BJ (cell line): ENCODE measurements at regions not wholly inside any gene's neighbourhood (a gene's known extent, or its start where the extent isn't known, plus 50 kb on each side); places are given as distances from the start of the nearest gene placed in this dataset.

ENCODE experiments used
- CTCF ChIA-PET: fragments of 350-600 bp; formaldehyde crosslinking; extraction: SDS; loops from one replicate; lab custom pipeline; 2021; ENCODE audit warnings: antibody characterized with exemption, inconsistent platforms; lab: Yijun Ruan, JAX
- POLR2A ChIA-PET: fragments of 300-600 bp; sonication (Branson Sonifier 250); formaldehyde crosslinking; extraction: SDS; loops from one replicate; lab custom pipeline; 2021; ENCODE audit warnings: antibody characterized with exemption; lab: Charles Lee
- DNase-seq: peaks from one replicate; pipeline ENCODE4 v3.0.0-alpha.2; 2011; ENCODE audit warnings: low read depth
- H3K27me3 ChIP-seq: 2 replicates; pipeline ENCODE4 v1.6.0; 2011; ENCODE audit warnings: low read length; ENCODE audit not compliant: control insufficient read depth, insufficient read depth
- H3K36me3 ChIP-seq: 2 replicates; pipeline ENCODE4 v1.5.1; 2011; ENCODE audit warnings: low read length; ENCODE audit not compliant: control insufficient read depth, insufficient read depth
- H3K4me3 ChIP-seq: 2 replicates; pipeline ENCODE4 v1.5.1; 2011; ENCODE audit warnings: low read depth, mild to moderate bottlenecking, control low read depth, low read length
- TF ChIP-seq, protein P1 (sequence below): IDR thresholded peaks from 2 replicates; pipeline ENCODE4 v1.5.1; 2011; ENCODE audit warnings: low read depth, mild to moderate bottlenecking, control low read depth, inconsistent platforms, low read length, moderate library complexity; ENCODE audit not compliant: insufficient read depth

DNA sequence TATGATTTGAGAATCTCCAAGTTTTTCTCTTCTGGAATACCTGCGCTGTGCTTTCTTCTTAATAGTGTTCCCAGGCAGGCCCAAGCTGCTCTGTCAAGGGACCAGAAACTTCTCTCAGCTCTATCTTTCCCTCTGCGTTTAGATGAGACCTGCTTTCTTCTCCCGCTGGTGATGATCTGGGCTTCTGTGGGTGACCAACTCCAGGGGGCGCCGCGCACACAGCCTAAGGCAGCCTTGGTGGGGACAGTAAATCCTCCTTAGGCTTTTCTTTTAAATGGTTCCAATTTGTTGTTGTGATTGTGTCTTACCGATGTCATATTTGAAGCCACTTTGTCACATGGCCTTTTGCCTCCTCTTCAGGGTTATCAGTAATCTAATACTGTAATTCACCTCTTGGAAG is 439.4 kb upstream of the KLF12 start:
- H3K36me3 ChIP-seq: no peaks in the 10 kb centered on the region
- POLR2A ChIA-PET: no interaction called here
- no peak overlapping the region for H3K4me3 ChIP-seq
- peaks cover 6% of the 10 kb centered on the region for H3K27me3 ChIP-seq
- CTCF ChIA-PET: no interaction called here
- no peak for DNase-seq
- TF ChIP-seq, protein P1, sequence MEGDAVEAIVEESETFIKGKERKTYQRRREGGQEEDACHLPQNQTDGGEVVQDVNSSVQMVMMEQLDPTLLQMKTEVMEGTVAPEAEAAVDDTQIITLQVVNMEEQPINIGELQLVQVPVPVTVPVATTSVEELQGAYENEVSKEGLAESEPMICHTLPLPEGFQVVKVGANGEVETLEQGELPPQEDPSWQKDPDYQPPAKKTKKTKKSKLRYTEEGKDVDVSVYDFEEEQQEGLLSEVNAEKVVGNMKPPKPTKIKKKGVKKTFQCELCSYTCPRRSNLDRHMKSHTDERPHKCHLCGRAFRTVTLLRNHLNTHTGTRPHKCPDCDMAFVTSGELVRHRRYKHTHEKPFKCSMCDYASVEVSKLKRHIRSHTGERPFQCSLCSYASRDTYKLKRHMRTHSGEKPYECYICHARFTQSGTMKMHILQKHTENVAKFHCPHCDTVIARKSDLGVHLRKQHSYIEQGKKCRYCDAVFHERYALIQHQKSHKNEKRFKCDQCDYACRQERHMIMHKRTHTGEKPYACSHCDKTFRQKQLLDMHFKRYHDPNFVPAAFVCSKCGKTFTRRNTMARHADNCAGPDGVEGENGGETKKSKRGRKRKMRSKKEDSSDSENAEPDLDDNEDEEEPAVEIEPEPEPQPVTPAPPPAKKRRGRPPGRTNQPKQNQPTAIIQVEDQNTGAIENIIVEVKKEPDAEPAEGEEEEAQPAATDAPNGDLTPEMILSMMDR: peak; percentile 31; the same call in 1 of the 2 replicates

DNA sequence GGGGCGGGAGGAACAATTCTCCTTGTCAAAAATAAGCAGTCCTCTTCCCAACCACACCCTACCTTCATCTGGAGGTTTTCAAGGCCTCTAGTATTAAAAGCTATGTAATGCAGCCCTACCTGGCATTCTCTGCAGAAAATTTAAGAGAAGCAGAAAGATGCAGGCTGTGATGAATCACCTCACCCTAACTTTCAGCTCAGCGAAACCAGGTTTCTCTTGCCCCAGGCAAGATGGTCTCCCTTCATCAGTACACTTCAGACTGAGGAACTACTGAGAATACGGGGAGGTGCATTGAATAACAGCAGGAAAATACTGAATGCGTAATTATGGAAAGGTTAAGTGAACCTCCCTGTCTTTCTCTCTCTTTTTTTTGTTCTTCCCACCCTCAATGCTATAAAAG is 437.6 kb upstream of the KLF12 start:
- peaks cover 6% of the 10 kb centered on the region for H3K27me3 ChIP-seq
- DNase-seq: no peak
- H3K36me3 ChIP-seq: no peaks in the 10 kb centered on the region
- ChIA-PET CTCF (no interaction called here), POLR2A (no interaction called here)
- H3K4me3 ChIP-seq: no peak overlapping the region
- TF ChIP-seq, protein P1: no peak

DNA sequence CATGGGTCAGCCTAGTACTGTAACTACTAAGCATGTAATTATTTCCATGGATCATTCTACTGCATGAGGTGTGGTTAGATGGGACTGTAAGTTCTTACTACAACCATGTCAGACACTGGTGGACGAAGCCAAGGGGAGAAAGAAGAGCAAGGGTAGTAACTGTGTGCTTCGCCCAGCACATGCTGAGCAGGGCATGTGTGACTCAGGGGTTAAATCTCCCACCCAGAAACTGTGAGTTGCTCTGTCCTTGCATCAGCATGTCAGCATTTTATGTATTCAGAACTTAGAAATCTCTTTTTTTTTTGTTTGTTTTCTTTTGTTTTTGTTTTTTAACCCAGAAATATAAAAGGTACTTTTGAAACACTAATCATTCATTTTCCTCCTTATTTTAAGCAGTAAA is 436.6 kb upstream of the KLF12 start:
- TF ChIP-seq, protein P1: no peak
- H3K4me3 ChIP-seq: no peak overlapping the region
- no peaks in the 10 kb centered on the region for H3K36me3 ChIP-seq
- POLR2A ChIA-PET: no interaction called here
- CTCF ChIA-PET: no interaction called here
- no peak for DNase-seq
- H3K27me3 ChIP-seq: peaks cover 2% of the 10 kb centered on the region

DNA sequence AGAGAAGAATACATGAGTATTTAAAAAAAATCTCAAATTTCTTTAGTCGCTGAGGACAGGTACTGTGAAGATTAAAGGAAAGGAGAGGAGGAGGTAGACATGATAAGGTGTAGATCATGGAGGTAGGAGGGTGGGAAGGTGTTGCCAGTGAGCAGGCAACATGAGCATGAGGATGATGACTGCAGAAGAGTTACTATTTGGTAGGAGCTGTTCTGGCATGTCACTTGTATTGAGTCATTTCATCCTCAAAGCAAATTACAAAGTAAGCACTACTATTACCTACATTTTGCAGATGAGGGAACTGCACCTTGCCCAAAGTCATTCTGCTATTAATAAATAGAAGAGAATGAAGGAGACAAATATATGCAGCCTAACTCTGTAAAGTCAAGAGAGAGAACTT is 435.8 kb upstream of the KLF12 start:
- Histone ChIP-seq H3K4me3 (no peak overlapping the region), H3K36me3 (no peaks in the 10 kb centered on the region), H3K27me3 (no peaks in the 10 kb centered on the region; the same call in 1 of the 2 replicates)
- TF ChIP-seq, protein P1: no peak
- ChIA-PET CTCF (no interaction called here), POLR2A (no interaction called here)
- no peak for DNase-seq

DNA sequence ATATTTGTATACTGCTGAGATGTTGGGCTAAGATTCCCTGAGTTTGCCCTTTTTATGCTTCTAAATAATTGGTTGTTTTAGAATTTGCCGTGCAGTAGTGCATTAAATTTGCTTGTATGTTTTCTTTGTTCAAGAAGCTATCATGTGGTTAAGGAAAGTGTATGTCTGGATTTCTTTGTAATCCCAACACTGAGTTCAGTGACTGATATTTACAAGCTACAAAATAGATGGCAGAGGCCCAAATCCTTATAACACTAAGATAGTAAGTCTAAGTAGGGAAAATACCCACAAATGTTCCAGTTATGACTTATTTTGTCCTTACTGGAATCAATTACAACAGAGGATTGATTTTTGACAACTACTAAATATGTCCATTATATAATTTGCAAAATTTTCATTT is 435.0 kb upstream of the KLF12 start:
- ChIA-PET CTCF (interaction anchor here (1.2 kb wide), 1 partner anchor 650 kb away, joined by 3 read pairs; no protein-coding TSS in a partner anchor), POLR2A (no interaction called here)
- Histone ChIP-seq H3K27me3 (no peaks in the 10 kb centered on the region; the same call in 1 of the 2 replicates), H3K36me3 (no peaks in the 10 kb centered on the region), H3K4me3 (no peak overlapping the region)
- TF ChIP-seq, protein P1: no peak
- DNase-seq: no peak
